HG03108 (cell line): ENCODE measurements at regions not wholly inside any gene's neighbourhood (a gene's known extent, or its start where the extent isn't known, plus 50 kb on each side); places are given as distances from the start of the nearest gene placed in this dataset.

Experiments
- ATAC-seq: cut with Tn5 transposase; IDR thresholded peaks from one replicate; pipeline ENCODE4 v1.9.1; 2021; ENCODE audit warnings: moderate library complexity; ENCODE audit not compliant: unreplicated experiment

DNA sequence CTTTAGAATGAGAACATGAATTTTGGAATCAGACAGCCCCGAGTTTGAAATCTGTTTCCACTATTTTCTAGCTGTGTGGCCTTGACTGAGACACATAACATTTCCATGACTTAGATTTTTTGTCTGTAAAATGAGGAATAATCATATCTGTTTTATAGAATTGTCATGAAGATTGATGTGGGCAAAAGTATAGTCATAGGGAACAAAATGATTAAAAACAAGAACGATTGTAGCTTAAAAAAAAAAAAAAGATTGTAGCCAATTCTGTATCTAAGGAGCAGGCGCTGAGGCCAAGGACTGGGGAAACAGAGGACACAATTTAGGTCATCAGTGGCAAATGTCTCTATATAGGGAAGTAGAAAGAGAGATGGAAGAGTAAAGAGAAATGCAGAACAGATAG is 201.6 kb upstream of the C1QTNF7 start:
- ATAC-seq, result no peak

- peak; percentile 68 for ATAC-seq
Measured at GRCh38 chr4:15231265-15232091, 196.4 kb upstream of the C1QTNF7 start.

DNA sequence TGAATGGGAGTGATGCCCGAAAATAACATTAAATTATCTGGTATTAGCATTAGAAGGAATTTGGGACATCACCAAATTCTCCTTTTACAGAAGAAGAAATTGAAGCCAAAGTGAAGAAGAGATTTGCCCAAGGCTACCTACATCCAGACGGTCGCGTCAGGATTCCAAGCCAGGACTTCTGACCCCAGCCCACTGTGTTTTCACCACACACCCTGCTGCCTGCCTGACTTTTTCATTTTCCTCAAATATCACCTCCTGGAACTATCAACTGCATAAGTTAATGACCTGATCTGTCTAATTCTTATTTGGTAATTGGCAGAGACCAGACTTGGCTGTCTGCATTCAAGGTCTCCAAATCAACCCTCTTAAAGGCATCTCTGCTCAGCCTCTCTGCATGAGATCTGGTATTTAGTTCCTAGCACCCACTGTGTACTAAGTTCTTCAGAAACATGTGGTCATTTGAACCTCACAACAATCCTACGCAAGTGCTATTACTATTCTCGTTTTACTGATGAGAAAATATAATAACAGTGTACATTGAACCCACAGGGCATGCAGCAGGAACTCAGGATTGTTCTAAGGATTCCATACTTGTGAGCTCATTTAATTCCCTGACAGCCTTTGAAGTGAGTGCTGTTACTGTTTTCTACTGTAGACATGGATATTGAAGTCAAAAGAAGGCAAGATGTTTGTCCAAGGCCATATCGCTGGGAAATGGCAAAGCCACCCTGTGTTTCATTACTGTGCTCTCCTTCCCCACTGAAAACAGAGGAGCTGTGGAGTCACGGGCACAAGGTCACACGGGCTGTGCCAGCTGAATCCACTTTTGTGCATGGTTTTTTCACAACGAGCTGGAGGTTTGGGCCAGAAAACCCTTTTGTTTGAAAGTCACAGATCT is 195.2 kb upstream of the C1QTNF7 start:
- ATAC-seq, result no peak

GRCh38 chr4:15233264-15233597 is 194.6 kb upstream of the C1QTNF7 start:
- no peak for ATAC-seq

DNA sequence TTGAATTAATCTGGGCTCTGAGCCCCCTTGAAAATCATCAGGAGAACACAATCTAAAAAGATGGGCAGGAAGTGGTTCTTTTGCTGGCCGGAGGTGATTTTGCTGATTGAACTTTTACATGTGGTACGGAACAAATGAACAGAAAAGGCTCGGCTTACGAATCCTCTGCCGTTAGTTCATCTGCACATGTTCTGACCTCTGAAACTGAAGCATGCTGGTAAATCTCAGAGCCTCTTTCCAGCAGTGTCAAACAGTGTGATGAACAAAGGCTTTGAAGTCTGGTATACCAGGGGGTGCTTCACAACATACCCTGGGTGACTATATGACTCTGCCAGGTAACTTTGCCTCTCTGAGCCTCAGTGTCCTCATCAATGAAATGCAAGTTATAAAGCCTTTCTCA is 194.2 kb upstream of the C1QTNF7 start:
- no peak for ATAC-seq

GRCh38 chr4:15234116-15234855 is 193.5 kb upstream of the C1QTNF7 start:
- ATAC-seq, result no peak

- no peak for ATAC-seq
Measured at GRCh38 chr4:15234856-15235126, 193.0 kb upstream of the C1QTNF7 start.

DNA sequence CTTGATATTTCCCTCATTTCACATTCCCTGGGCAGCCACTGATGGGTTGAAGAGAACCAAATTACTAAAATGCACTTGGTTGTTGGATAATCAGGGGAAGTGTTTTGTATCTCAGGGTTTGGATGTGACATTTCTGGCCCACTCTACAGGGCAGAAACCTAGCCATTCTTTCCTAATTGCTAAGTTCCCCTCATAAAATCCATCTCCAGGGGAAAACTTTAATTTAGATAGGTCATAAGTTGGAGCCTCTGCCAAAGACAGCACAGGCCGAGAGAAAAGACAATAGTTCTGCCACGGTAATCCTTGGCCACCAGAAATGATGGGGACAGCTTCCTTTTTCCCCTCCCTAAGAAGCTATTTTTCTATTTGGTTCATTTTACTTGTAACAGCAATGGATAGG is 192.7 kb upstream of the C1QTNF7 start:
- no peak for ATAC-seq

GRCh38 chr4:15237648-15238230 is 190.1 kb upstream of the C1QTNF7 start:
- ATAC-seq, result no peak

DNA sequence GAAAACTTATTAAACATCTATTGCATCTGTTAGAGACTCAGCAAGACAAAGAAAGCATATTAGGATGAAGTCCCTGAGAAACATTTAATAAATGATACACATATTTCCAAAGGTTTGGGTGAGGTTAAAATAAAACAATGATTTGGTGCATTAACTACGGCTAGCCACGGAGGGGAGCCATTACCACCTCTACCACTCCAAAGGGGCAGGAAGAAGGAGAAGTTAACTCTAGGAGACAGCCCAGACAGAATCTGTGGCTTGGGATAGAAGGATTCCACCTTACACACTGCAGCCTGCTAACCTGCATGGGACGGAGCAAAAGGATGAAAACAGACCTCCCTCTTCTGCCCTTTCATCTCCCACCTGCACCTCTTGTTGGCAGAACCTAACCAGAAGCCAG is 189.1 kb upstream of the C1QTNF7 start:
- no peak for ATAC-seq

DNA sequence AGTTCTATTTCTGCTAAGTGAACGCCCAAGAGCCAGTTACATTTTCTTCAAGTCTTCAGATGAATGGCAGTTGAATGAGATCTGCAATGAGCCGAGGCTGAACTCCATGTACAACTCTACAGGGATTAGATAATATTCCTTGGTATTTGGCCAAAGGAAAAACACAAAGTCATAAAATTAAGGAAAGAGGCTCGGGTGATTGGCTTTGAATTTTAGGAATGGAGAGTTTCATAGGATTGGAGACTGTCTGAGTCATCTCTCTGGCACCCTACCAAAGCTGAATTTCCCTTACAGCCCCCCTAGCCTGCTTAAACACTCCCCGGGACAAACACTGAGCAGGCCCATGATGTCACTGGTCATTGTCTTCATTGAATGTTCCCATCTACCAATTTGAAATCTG is 188.0 kb upstream of the C1QTNF7 start:
- ATAC-seq, result no peak

GRCh38 chr4:15240764-15241163 is 187.1 kb upstream of the C1QTNF7 start:
- no peak for ATAC-seq

DNA sequence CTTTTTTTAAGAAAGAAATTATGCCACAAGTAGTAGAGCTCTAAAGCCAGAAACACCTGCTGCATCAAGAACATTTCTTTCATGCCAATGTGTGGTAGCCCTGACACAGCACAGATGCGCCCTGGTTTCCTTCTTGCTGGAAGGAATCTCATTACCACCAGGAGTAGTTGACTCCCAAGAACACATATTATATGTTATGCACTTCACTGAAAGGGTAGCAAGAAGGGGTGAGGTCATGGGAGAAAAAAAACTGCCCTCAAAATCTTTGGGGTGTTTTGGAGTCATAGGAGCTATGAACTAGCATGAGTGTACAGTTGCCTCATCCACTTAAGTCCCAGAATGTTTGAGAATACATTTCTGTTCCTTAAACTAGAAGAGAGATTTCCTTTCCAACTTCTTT is 185.8 kb upstream of the C1QTNF7 start:
- no peak for ATAC-seq

DNA sequence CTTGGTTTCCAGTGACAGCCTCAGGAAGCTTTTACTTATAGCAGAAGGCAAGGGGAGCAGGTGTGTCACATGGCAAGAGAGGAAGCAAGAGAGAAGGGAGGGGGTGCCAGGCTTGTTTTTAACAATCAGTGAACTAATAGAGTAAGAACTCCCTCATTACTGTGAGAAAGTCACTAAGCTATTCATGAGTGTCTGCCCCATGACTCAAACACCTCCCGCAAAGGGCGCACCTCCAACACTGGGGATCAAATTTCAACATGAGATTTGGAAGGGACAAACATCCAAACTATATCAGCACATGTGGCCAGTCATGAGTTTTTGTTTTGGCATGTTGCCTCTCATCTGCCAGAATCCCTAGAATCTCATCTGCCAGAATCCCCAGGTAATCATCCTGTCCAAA is 183.5 kb upstream of the C1QTNF7 start:
- no peak for ATAC-seq

- ATAC-seq, result no peak
Measured at GRCh38 chr4:15245006-15245530, 182.8 kb upstream of the C1QTNF7 start.

GRCh38 chr4:15250021-15250441 is 177.8 kb upstream of the C1QTNF7 start:
- ATAC-seq, result no peak

GRCh38 chr4:15253349-15253748 is 174.5 kb upstream of the C1QTNF7 start:
- ATAC-seq, result peak; percentile 81

GRCh38 chr4:15254236-15254880 is 173.5 kb upstream of the C1QTNF7 start:
- ATAC-seq, result no peak

DNA sequence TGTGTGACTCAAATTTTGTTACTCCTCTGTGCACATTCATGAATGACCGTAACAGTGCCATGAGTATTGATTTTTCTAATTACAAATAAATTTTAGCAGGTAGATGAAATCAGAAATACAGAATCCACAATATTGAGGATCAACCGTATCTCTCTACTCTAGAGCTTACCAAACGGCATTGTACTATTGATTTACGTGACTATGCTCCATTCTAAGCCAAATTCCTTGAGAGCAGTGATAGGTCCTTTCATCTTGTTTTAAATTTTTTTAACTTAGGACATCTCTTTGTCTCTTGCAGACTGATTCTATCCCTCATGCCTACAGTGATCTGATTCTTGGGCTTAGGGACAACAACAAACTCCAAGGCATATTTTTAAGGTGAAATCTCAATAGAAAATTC is 172.3 kb upstream of the C1QTNF7 start:
- no peak for ATAC-seq

GRCh38 chr4:15260758-15261157 is 167.1 kb upstream of the C1QTNF7 start:
- no peak for ATAC-seq

- ATAC-seq, result no peak
Measured at GRCh38 chr4:15262396-15262795, 165.4 kb upstream of the C1QTNF7 start.
